ENCODE measurements at regions not wholly inside any gene's neighbourhood (a gene's known extent, or its start where the extent isn't known, plus 50 kb on each side); places are given as distances from the start of the nearest gene placed in this dataset.

DNA sequence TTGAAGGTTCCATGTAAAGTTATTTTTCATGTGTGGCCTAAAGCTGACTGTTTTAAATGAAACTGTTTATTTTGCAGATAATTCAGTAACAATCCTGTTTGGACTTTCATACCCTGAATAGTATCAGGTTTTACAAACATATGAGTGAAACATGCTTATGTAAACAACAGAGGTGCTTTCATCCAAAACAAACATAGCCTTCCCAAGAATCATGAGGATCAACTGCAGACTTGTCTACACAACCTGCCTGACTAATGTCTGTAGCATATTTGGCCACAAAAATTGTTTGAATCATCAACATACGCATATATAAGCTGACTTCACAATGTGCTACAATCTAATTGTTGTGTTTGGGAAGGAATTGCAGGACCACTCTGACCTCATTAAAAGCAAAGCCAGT lies 190.4 kb downstream of the DIPK2A start:
- TF ChIP-seq ZFX (IDR thresholded peaks at IDR 0.05; ENCODE audit: borderline replicate concordance), result no peak
- TF ChIP-seq, protein P1, sequence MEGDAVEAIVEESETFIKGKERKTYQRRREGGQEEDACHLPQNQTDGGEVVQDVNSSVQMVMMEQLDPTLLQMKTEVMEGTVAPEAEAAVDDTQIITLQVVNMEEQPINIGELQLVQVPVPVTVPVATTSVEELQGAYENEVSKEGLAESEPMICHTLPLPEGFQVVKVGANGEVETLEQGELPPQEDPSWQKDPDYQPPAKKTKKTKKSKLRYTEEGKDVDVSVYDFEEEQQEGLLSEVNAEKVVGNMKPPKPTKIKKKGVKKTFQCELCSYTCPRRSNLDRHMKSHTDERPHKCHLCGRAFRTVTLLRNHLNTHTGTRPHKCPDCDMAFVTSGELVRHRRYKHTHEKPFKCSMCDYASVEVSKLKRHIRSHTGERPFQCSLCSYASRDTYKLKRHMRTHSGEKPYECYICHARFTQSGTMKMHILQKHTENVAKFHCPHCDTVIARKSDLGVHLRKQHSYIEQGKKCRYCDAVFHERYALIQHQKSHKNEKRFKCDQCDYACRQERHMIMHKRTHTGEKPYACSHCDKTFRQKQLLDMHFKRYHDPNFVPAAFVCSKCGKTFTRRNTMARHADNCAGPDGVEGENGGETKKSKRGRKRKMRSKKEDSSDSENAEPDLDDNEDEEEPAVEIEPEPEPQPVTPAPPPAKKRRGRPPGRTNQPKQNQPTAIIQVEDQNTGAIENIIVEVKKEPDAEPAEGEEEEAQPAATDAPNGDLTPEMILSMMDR (IDR thresholded peaks at IDR 0.05), result no peak
- H3K27ac ChIP-seq, result peak overlapping the region; percentile 32; the same call in 1 of the 2 replicates

DNA sequence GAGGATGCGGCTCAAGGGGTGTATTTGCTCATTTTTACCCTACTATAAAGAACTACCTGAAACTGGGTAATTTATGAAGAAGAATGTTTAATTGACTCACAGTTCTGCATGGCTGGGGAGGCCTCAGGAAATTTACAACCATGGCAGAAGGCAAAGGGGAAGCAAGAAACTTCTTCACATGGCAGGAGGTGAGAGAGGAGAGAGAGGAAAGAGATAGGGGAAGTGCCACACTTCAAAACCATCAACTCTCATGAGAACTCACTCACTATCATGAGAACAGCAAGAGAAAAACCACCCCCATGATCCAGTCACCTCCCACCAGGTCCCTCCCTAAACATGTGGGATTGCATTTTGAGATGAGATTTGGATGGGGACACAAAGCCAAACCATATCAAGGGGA lies 192.7 kb downstream of the DIPK2A start:
- TF ChIP-seq, protein P1 (IDR thresholded peaks at IDR 0.05), result no peak
- no peak for TF ChIP-seq ZFX (IDR thresholded peaks at IDR 0.05; ENCODE audit: borderline replicate concordance)
- H3K27ac ChIP-seq, result no peak overlapping the region

DNA sequence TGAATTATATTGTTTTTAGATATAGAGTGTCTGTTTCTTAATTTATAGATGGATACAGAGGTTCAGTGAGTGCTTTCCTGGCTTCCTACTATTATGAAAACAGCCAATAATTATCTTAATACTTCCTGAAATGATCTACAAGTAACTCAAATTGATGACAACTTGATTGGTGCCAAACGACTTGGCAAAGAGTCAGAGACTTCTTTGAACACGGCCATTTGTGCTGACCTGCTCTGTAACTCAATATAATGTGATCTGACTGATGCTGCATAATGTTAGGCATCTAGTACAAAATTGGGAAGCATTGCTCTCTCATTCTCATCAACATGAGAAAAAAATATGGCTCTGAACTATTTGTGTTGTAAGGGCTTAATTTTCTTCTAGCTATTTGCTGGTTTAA lies 193.9 kb downstream of the DIPK2A start:
- no peak for TF ChIP-seq ZFX (IDR thresholded peaks at IDR 0.05; ENCODE audit: borderline replicate concordance)
- TF ChIP-seq, protein P1 (IDR thresholded peaks at IDR 0.05), result no peak
- H3K27ac ChIP-seq, result no peak overlapping the region

DNA sequence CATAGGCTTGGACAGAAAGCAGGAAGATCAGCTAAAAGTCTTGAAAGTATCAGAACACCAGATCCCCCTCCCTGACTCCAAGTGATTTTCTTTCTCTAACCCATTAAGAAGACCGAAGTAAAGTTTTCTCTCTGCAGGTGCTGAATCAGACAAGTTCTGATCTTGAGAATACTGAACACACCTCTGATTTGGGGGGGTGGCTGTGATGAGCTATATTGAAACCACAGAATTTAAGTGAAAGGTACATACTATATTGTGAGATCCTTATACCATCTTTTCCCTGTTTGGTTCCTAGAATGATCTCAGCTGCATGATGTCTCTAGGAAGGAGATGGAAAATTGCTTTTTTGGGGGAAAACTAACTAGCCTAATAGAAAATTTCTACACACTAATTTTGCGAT lies 196.0 kb downstream of the DIPK2A start:
- H3K27ac ChIP-seq, result no peak overlapping the region
- TF ChIP-seq, protein P1 (IDR thresholded peaks at IDR 0.05), result no peak
- TF ChIP-seq ZFX (IDR thresholded peaks at IDR 0.05; ENCODE audit: borderline replicate concordance), result no peak

DNA sequence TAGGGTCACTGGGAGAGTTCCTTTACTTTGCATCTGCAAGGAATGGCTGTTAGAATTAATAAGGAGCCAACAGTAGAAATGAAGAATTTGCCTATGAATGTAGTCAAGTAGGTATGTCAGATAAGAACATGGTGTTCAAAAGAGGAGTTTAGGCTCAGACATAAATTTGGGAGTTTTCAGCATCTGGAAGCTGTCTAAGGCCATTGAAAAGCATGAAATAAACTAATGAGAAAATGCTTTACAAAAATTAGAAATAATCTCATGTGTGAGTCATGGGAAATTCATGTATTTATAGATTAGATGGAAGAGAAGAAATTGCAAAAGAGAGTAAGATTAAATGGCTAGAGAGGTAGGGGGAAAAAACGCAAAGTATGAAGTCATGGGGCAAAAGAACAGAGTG lies 201.9 kb downstream of the DIPK2A start:
- H3K27ac ChIP-seq, result no peak overlapping the region

DNA sequence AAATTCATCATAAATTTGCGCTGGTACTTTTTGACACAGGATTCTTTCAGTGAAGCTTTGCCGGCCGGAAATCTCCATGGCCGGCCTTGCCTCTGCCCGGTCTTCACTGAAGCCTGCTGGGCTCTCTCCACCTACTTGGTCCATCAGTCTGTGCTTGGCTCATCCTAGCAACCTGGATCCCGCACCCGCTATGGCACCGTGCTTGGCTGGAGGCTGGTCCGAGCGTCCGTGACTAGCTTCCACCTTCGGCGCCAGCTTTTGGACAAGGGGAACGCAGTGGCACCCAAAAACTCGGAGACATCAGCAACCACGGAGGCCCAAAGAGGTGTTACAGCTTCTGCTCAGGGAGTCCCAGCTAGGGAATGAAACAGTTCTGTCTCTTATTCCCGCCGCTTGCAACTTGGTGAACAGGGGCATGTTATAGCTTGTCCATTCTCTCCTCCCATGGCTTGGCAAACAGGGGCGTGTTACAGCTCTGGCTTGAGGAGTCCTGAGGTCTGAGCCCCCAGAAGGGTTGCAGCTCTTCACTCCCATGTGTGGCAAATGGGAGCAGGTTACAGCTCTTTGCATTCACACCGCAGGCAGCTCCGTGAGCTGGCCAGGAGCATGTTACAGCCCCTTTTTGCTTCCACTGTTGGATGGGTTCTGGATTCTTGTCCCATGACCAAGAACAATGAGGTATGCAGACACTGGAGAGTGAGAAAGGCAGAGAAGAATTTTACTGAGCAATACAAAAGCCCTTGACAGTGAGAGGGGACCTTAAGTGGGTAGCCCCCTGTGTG lies 204.2 kb downstream of the DIPK2A start:
- no peak overlapping the region for H3K27ac ChIP-seq
- TF ChIP-seq ZFX (IDR thresholded peaks at IDR 0.05; ENCODE audit: borderline replicate concordance), result no peak
- TF ChIP-seq, protein P1 (IDR thresholded peaks at IDR 0.05), result no peak

More for the DNA sequence above, 201.9 kb downstream of the DIPK2A start:
- TF ChIP-seq ZFX (IDR thresholded peaks at IDR 0.05; ENCODE audit: borderline replicate concordance), result no peak
- TF ChIP-seq, protein P1 (IDR thresholded peaks at IDR 0.05), result no peak

DNA sequence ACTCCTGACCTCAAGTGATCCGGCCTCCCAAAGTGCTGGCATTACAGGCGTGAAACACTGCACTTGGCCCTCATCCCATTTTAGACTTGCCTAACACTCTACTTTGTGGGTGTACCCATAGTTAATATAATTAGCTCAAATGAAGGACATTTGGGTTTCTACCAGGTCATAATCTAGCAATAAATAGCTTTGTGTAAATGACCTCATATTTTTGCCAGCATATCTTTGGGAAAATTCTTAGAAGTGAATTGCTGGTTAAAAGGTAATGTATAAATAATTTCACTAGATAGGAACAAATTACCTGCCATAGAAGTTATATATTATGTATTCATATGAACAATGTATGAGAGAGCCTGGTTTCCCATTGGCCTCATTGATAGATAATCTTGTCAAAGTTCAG lies 206.0 kb downstream of the DIPK2A start:
- no peak overlapping the region for H3K27ac ChIP-seq
- TF ChIP-seq, protein P1 (IDR thresholded peaks at IDR 0.05), result no peak
- no peak for TF ChIP-seq ZFX (IDR thresholded peaks at IDR 0.05; ENCODE audit: borderline replicate concordance)

Measured in 22Rv1 (cell line).